Liver (tissue), 3 donors: ENCODE measurements at regions not wholly inside any gene's neighbourhood (a gene's known extent, or its start where the extent isn't known, plus 50 kb on each side); places are given as distances from the start of the nearest gene placed in this dataset.

Source experiments
- ATF3 ChIP-seq: IDR thresholded peaks from 2 replicates; pipeline ENCODE4 v1.6.1; 2016; ENCODE audit warnings: antibody characterized with exemption
- CTCF ChIP-seq: fragments of 150-350 bp; IDR thresholded peaks from 2 replicates; pipeline ENCODE4 v1.5.1; 2017; ENCODE audit warnings: improper control_type of control experiment, low read depth, low read length; ENCODE audit not compliant: missing input control
- EGR1 ChIP-seq, 2 donors: IDR thresholded peaks; 2 replicates each; pipeline ENCODE4 v1.6.1; 2016 to 2018; ENCODE audit warnings: antibody characterized with exemption in 2 of 2, low read depth in 2 of 2
- FOXA1 ChIP-seq: IDR thresholded peaks from 2 replicates; pipeline ENCODE4 v1.6.1; 2016; ENCODE audit warnings: antibody characterized with exemption
- GABPA ChIP-seq, 2 donors: IDR thresholded peaks in 1 of 2; conservative IDR thresholded peaks in 1 of 2; 2 replicates each; pipeline ENCODE4 v1.6.1; 2016; ENCODE audit warnings: antibody characterized with exemption in 2 of 2, mild to moderate bottlenecking in 1 of 2, moderate library complexity in 1 of 2
- HNF4A ChIP-seq, 2 donors: conservative IDR thresholded peaks; 2 replicates each; pipeline ENCODE4 v1.6.1; 2016; ENCODE audit warnings: antibody characterized with exemption in 2 of 2, mild to moderate bottlenecking in 2 of 2
- JUND ChIP-seq, 2 donors: IDR thresholded peaks; 2 replicates each; pipeline ENCODE4 v1.6.1; 2016; ENCODE audit warnings: antibody characterized with exemption in 2 of 2
- MAX ChIP-seq: IDR thresholded peaks from 2 replicates; pipeline ENCODE4 v1.6.1; 2016; ENCODE audit warnings: antibody characterized with exemption
- RAD21 ChIP-seq, 2 donors: IDR thresholded peaks; 2 replicates each; pipeline ENCODE4 v1.6.1; 2016; ENCODE audit warnings: antibody characterized with exemption in 2 of 2, mild to moderate bottlenecking in 2 of 2
- REST ChIP-seq: IDR thresholded peaks from 2 replicates; pipeline ENCODE4 v1.6.1; 2016; ENCODE audit warnings: antibody characterized with exemption, mild to moderate bottlenecking
- RXRA ChIP-seq, 2 donors: IDR thresholded peaks; 2 replicates each; pipeline ENCODE4 v1.6.1; 2017 to 2018; ENCODE audit warnings: antibody characterized with exemption in 2 of 2, mild to moderate bottlenecking in 1 of 2
- SP1 ChIP-seq: IDR thresholded peaks from 2 replicates; pipeline ENCODE4 v1.6.1; 2018; ENCODE audit warnings: antibody characterized with exemption, mild to moderate bottlenecking
- YY1 ChIP-seq: IDR thresholded peaks from 2 replicates; pipeline ENCODE4 v1.6.1; 2016; ENCODE audit warnings: antibody characterized with exemption, mild to moderate bottlenecking
- donor health status: healthy.
- donor health status: healthy.

GRCh38 chr13:103556681-103557080 is 490.5 kb upstream of the SLC10A2 start:
- TF ChIP-seq CTCF (no peak), ATF3 (no peak), GABPA (IDR thresholded peaks at IDR 0.05 in 1 of 2, conservative IDR thresholded peaks at IDR 0.05 in 1 of 2) (no peak), JUND (IDR thresholded peaks at IDR 0.05) (no peak), YY1 (no peak), FOXA1 (no peak), RAD21 (IDR thresholded peaks at IDR 0.05) (no peak), RXRA (IDR thresholded peaks at IDR 0.05) (no peak), MAX (no peak), EGR1 (IDR thresholded peaks at IDR 0.05; ENCODE audit: low read depth in 2 of 2) (no peak), HNF4A (conservative IDR thresholded peaks at IDR 0.05) (no peak), REST (no peak), SP1 (no peak)
